Upper lobe of left lung (tissue), 6 donors: ENCODE measurements at regions not wholly inside any gene's neighbourhood (a gene's known extent, or its start where the extent isn't known, plus 50 kb on each side); places are given as distances from the start of the nearest gene placed in this dataset.

Experiments used
- ATAC-seq, 2 donors: fragments of 200-7000 bp; cut with Tn5 transposase; one replicate each; pipeline ENCODE4 v1.9.1; 2022; ENCODE audit warnings: mild to moderate bottlenecking in 2 of 2, moderate library complexity in 2 of 2; ENCODE audit not compliant: low FRiP score in 2 of 2
- DNase-seq, 2 donors: peaks; one replicate each; pipeline ENCODE4 v3.0.0-alpha.2; 2019 to 2020
- H3K27ac ChIP-seq, 4 donors: fragments of 200-600 bp; sonication (generic); one replicate each; pipeline ENCODE4 v1.5.1; 2016 to 2019
- H3K27me3 ChIP-seq, 4 donors: fragments of 200-600 bp; sonication (generic); one replicate each; pipeline ENCODE4 v1.5.1; 2017 to 2019
- H3K36me3 ChIP-seq, 4 donors: fragments of 200-600 bp; sonication (generic); one replicate each; pipeline ENCODE4 v1.5.1; 2016 to 2019
- H3K4me1 ChIP-seq, 4 donors: fragments of 200-600 bp; sonication (generic); one replicate each; pipeline ENCODE4 v1.5.1; 2018 to 2019
- H3K4me3 ChIP-seq, 4 donors: fragments of 200-600 bp; sonication (generic); one replicate each; pipeline ENCODE4 v1.5.1; 2017 to 2019; ENCODE audit warnings: mild to moderate bottlenecking in 2 of 4, moderate library complexity in 1 of 4
- H3K9me3 ChIP-seq, 4 donors: fragments of 200-600 bp; sonication (generic); one replicate each; pipeline ENCODE4 v1.5.1; 2018 to 2019
- EP300 ChIP-seq, 4 donors: sonication (generic); formaldehyde crosslinking; IDR thresholded peaks; one replicate each; pipeline ENCODE4 v1.5.1; 2017; ENCODE audit warnings: antibody characterized with exemption in 4 of 4, control low read depth in 2 of 4
- POLR2A ChIP-seq, 4 donors: fragments of 450-650 bp; IDR thresholded peaks; one replicate each; pipeline ENCODE4 v1.5.1; 2016 to 2017; ENCODE audit warnings: antibody characterized with exemption in 4 of 4, mild to moderate bottlenecking in 2 of 4
- POLR2AphosphoS5 ChIP-seq, 2 donors: sonication (generic); formaldehyde crosslinking; IDR thresholded peaks; one replicate each; pipeline ENCODE4 v1.5.1; 2017; ENCODE audit warnings: antibody characterized with exemption in 2 of 2
- WGBS, 2 donors: methylation state at CpG; one replicate each; pipeline ENCODE4 v1.1.5; 2017 to 2018; 5-methylcytosine and 5-hydroxymethylcytosine counted together
- TF ChIP-seq, protein P1 (sequence below), 6 experiments: fragments of 450-650 bp in 4 of 6; fragments of 200-600 bp in 2 of 6; sonication (generic) in 2 of 6; IDR thresholded peaks; one replicate each; pipeline ENCODE4 v1.5.1; 2016 to 2019; ENCODE audit warnings: antibody characterized with exemption in 6 of 6
- donor health status: DM: no; HTN: no; CAD: no; lungs with moderate emphysema.
- donor health status: DM: no; HTN: yes; CAD: no; lungs with severe emphysema.

GRCh38 chr6:44011350-44011920 lies 115.8 kb downstream of the MRPL14 start:
- Histone ChIP-seq H3K27me3 (no peaks in the 10 kb centered on the region), H3K9me3 (peaks cover 0 to 4% (median 0%) of the 10 kb centered on the region in 4 donors), H3K27ac (no peak overlapping the region), H3K4me1 (no peaks in the 10 kb centered on the region), H3K4me3 (no peak overlapping the region), H3K36me3 (no peaks in the 10 kb centered on the region)
- ATAC-seq (no peak), DNase-seq (no peak)
- no peak for TF ChIP-seq EP300 (IDR thresholded peaks at IDR 0.05)
- no peak for TF ChIP-seq POLR2A (IDR thresholded peaks at IDR 0.05)
- no peak for TF ChIP-seq POLR2AphosphoS5 (IDR thresholded peaks at IDR 0.05)
- TF ChIP-seq, protein P1, sequence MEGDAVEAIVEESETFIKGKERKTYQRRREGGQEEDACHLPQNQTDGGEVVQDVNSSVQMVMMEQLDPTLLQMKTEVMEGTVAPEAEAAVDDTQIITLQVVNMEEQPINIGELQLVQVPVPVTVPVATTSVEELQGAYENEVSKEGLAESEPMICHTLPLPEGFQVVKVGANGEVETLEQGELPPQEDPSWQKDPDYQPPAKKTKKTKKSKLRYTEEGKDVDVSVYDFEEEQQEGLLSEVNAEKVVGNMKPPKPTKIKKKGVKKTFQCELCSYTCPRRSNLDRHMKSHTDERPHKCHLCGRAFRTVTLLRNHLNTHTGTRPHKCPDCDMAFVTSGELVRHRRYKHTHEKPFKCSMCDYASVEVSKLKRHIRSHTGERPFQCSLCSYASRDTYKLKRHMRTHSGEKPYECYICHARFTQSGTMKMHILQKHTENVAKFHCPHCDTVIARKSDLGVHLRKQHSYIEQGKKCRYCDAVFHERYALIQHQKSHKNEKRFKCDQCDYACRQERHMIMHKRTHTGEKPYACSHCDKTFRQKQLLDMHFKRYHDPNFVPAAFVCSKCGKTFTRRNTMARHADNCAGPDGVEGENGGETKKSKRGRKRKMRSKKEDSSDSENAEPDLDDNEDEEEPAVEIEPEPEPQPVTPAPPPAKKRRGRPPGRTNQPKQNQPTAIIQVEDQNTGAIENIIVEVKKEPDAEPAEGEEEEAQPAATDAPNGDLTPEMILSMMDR (IDR thresholded peaks at IDR 0.05), result no peak
- 59 to 73% methylated on average over 2 of the region's 2 CpGs for WGBS, 2 donors

- no peak overlapping the region for H3K27ac ChIP-seq
- no peaks in the 10 kb centered on the region for H3K36me3 ChIP-seq
- H3K27me3 ChIP-seq, result no peaks in the 10 kb centered on the region
- peak in 1 of 2 donors; percentile 52 for DNase-seq
- TF ChIP-seq, protein P1 (IDR thresholded peaks at IDR 0.05), result no peak
- TF ChIP-seq EP300 (IDR thresholded peaks at IDR 0.05), result no peak
- TF ChIP-seq POLR2A (IDR thresholded peaks at IDR 0.05), result no peak
- TF ChIP-seq POLR2AphosphoS5 (IDR thresholded peaks at IDR 0.05), result no peak
- 70 to 72% methylated on average over 9 to 11 of the region's 11 CpGs for WGBS, 2 donors
- no peak overlapping the region for H3K4me3 ChIP-seq
- H3K4me1 ChIP-seq, result no peaks in the 10 kb centered on the region
- peaks cover 0 to 4% (median 0%) of the 10 kb centered on the region in 4 donors for H3K9me3 ChIP-seq
- peak; percentile 14 to 38 for ATAC-seq
Observed at GRCh38 chr6:44010411-44011349, 116.6 kb downstream of the MRPL14 start.

- TF ChIP-seq POLR2A (IDR thresholded peaks at IDR 0.05) (no peak), POLR2AphosphoS5 (IDR thresholded peaks at IDR 0.05) (no peak), EP300 (IDR thresholded peaks at IDR 0.05) (no peak)
- TF ChIP-seq, protein P1 (IDR thresholded peaks at IDR 0.05), result no peak
- DNase-seq (no peak), ATAC-seq (no peak)
- Histone ChIP-seq H3K27ac (no peak overlapping the region), H3K27me3 (no peaks in the 10 kb centered on the region), H3K4me3 (no peak overlapping the region), H3K36me3 (no peaks in the 10 kb centered on the region), H3K9me3 (peaks cover 0 to 4% (median 0%) of the 10 kb centered on the region in 4 donors), H3K4me1 (no peaks in the 10 kb centered on the region)
- WGBS, 2 donors, result 68 to 75% methylated on average over 11 of the region's 11 CpGs
Observed at GRCh38 chr6:44009425-44010321, 117.6 kb downstream of the MRPL14 start.

DNA sequence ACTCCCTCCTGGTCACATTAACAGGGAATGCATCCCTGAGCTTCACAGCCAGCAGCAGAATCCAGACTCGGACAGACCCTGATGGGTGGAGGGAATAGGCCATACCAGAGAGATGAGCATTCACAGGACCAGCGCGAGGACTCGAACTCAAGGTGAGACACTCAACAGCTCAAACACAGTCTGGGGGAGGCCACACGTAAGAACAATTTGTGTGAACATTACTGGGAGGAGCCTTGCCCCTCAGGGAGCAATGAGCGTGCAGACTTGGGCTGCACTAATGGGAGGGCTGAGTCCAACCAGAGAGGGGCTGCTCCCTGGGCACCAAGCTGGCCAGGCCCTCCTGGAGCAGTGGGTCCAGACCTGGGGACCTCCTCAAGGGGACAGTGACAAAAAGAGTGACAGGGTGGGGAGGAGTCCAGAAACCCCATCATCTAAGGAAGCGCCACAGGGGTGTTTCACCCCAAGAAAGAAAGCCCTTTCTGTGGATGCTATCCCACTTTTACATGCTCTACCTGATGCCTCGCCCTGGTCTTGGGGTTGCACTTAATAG lies 118.4 kb downstream of the MRPL14 start:
- Histone ChIP-seq H3K4me3 (no peak overlapping the region), H3K4me1 (no peaks in the 10 kb centered on the region), H3K9me3 (peaks cover 0 to 4% (median 0%) of the 10 kb centered on the region in 4 donors), H3K36me3 (no peaks in the 10 kb centered on the region), H3K27me3 (no peaks in the 10 kb centered on the region), H3K27ac (no peak overlapping the region)
- WGBS, 2 donors, result 92 to 100% methylated on average over 1 to 8 of the region's 8 CpGs
- DNase-seq (no peak), ATAC-seq (no peak)
- TF ChIP-seq, protein P1 (IDR thresholded peaks at IDR 0.05), result no peak
- TF ChIP-seq POLR2A (IDR thresholded peaks at IDR 0.05) (no peak), POLR2AphosphoS5 (IDR thresholded peaks at IDR 0.05) (no peak), EP300 (IDR thresholded peaks at IDR 0.05) (no peak)
